IMR-90 (cell line): ENCODE measurements at regions not wholly inside any gene's neighbourhood (a gene's known extent, or its start where the extent isn't known, plus 50 kb on each side); places are given as distances from the start of the nearest gene placed in this dataset.

ENCODE experiments used
- ATAC-seq: fragments of 200-7000 bp; cut with Tn5 transposase; 2 replicates; pipeline ENCODE4 v1.9.1; 2020; ENCODE audit warnings: low read depth, mild to moderate bottlenecking, moderate library complexity
- BruUV-seq: library from RNA; stranded (reverse); fragments of 400-500 nt; replicated peaks from 2 replicates; lab custom pipeline; 2021; lab: Mats Ljungman, UMichigan
- CTCF ChIA-PET: fragments of 300-600 bp; formaldehyde crosslinking; extraction: SDS; loops from one replicate; lab custom pipeline; 2021; ENCODE audit warnings: antibody characterized with exemption; lab: Yijun Ruan, JAX
- POLR2A ChIA-PET: fragments of 300-600 bp; sonication (Branson Sonifier 250); formaldehyde crosslinking; loops from one replicate; lab custom pipeline; 2022; ENCODE audit warnings: antibody characterized with exemption; ENCODE audit not compliant: unreplicated experiment; lab: Charles Lee
- DNase-seq: peaks from one replicate; pipeline ENCODE4 v3.0.0; 2013
- H2AFZ ChIP-seq: replicated peaks from 2 replicates; pipeline ENCODE3; 2013; ENCODE audit warnings: low read length, mild to moderate bottlenecking; ENCODE audit not compliant: poor library complexity
- H2AK5ac ChIP-seq: 2 replicates; pipeline ENCODE4 v1.6.1; 2013; ENCODE audit warnings: low read depth, low read length, inconsistent platforms
- H2AK9ac ChIP-seq: replicated peaks from 2 replicates; pipeline ENCODE3; 2013; ENCODE audit warnings: mild to moderate bottlenecking, low read depth, low read length, moderate library complexity; ENCODE audit not compliant: poor library complexity
- H2BK120ac ChIP-seq: 2 replicates; pipeline ENCODE4 v1.6.1; 2013; ENCODE audit warnings: low read depth, low read length, inconsistent platforms
- H2BK15ac ChIP-seq: 3 replicates; pipeline ENCODE4 v1.6.1; 2013; ENCODE audit warnings: low read depth, low read length, inconsistent platforms
- H2BK20ac ChIP-seq: 2 replicates; pipeline ENCODE4 v1.6.1; 2013; ENCODE audit warnings: low read depth, mild to moderate bottlenecking, inconsistent platforms, low read length, moderate library complexity
- H2BK5ac ChIP-seq: 2 replicates; pipeline ENCODE4 v1.6.1; 2013; ENCODE audit warnings: mild to moderate bottlenecking, low read depth, low read length, inconsistent platforms; ENCODE audit not compliant: poor library complexity, severe bottlenecking
- H3K14ac ChIP-seq: replicated peaks from 2 replicates; pipeline ENCODE4 v1.6.1; 2013; ENCODE audit warnings: low read depth, low read length, inconsistent platforms
- H3K18ac ChIP-seq: 2 replicates; pipeline ENCODE4 v1.6.1; 2013; ENCODE audit warnings: low read depth, low read length, control low read depth
- H3K23ac ChIP-seq: 2 replicates; pipeline ENCODE4 v1.6.1; 2013; ENCODE audit warnings: low read depth, low read length, inconsistent platforms
- H3K27ac ChIP-seq: 2 replicates; pipeline ENCODE4 v1.5.1; 2013; ENCODE audit warnings: mild to moderate bottlenecking, control low read depth, low read length; ENCODE audit not compliant: insufficient read depth
- H3K27me3 ChIP-seq: 2 replicates; pipeline ENCODE4 v1.6.1; 2013; ENCODE audit warnings: low read length; ENCODE audit not compliant: control insufficient read depth, insufficient read depth
- H3K36me3 ChIP-seq: 2 replicates; pipeline ENCODE4 v1.6.1; 2013; ENCODE audit warnings: low read length, mixed read lengths; ENCODE audit not compliant: control insufficient read depth, insufficient read depth
- H3K4ac ChIP-seq: 2 replicates; pipeline ENCODE4 v1.6.1; 2013; ENCODE audit warnings: low read depth, low read length, inconsistent platforms
- H3K4me1 ChIP-seq: 2 replicates; pipeline ENCODE4 v1.6.1; 2013; ENCODE audit warnings: low read length, mixed read lengths; ENCODE audit not compliant: control insufficient read depth, insufficient read depth
- H3K4me2 ChIP-seq: 2 replicates; pipeline ENCODE4 v1.6.1; 2013; ENCODE audit warnings: low read depth, mild to moderate bottlenecking, control low read depth, low read length, moderate library complexity
- H3K4me3 ChIP-seq: 2 replicates; pipeline ENCODE4 v1.5.1; 2013; ENCODE audit warnings: low read depth, mild to moderate bottlenecking, control low read depth, low read length, moderate library complexity; ENCODE audit not compliant: insufficient read depth
- H3K56ac ChIP-seq: 2 replicates; pipeline ENCODE4 v1.6.1; 2013; ENCODE audit warnings: low read length, inconsistent platforms; ENCODE audit not compliant: insufficient read depth; ENCODE audit errors: extremely low read depth
- H3K79me1 ChIP-seq, 2 experiments: 2 replicates each; pipeline ENCODE4 v1.6.1; 2013; ENCODE audit warnings: low read length in 2 of 2, inconsistent platforms in 1 of 2, low read depth in 1 of 2
- H3K9ac ChIP-seq: 2 replicates; pipeline ENCODE4 v1.6.1; 2013; ENCODE audit warnings: low read depth, low read length, control low read depth
- H3K9me1 ChIP-seq: 2 replicates; pipeline ENCODE4 v1.6.1; 2013; ENCODE audit warnings: low read length, inconsistent platforms; ENCODE audit not compliant: insufficient read depth
- H3K9me3 ChIP-seq: 2 replicates; pipeline ENCODE4 v1.6.1; 2013; ENCODE audit warnings: low read length; ENCODE audit not compliant: control insufficient read depth, insufficient read depth
- H4K20me1 ChIP-seq: 2 replicates; pipeline ENCODE4 v1.6.1; 2013; ENCODE audit warnings: low read length, inconsistent platforms; ENCODE audit not compliant: insufficient read depth
- H4K5ac ChIP-seq: 2 replicates; pipeline ENCODE4 v1.6.1; 2013; ENCODE audit warnings: mild to moderate bottlenecking, low read depth, low read length, control low read depth
- H4K8ac ChIP-seq, 2 experiments: 2 replicates each; pipeline ENCODE4 v1.6.1; 2013; ENCODE audit warnings: low read depth in 2 of 2, low read length in 2 of 2, control low read depth in 1 of 2, inconsistent platforms in 1 of 2
- H4K91ac ChIP-seq: 2 replicates; pipeline ENCODE4 v1.6.1; 2013; ENCODE audit warnings: low read depth, low read length, inconsistent platforms; ENCODE audit not compliant: insufficient read depth
- BHLHE40 ChIP-seq: fragments of 150-350 bp; IDR thresholded peaks from 2 replicates; pipeline ENCODE4 v1.6.1; 2016; ENCODE audit warnings: mild to moderate bottlenecking, low read depth, low read length
- CEBPB ChIP-seq: IDR thresholded peaks from 2 replicates; pipeline ENCODE4 v1.6.1; 2012; ENCODE audit warnings: low read depth, low read length, improper control_type of control experiment
- CTCF ChIP-seq: conservative IDR thresholded peaks from 2 replicates; pipeline ENCODE4 v1.5.1; 2012; ENCODE audit warnings: mild to moderate bottlenecking, low read depth, low read length, improper control_type of control experiment
- MAFK ChIP-seq: IDR thresholded peaks from 2 replicates; pipeline ENCODE4 v1.6.1; 2012; ENCODE audit warnings: low read depth, low read length, improper control_type of control experiment
- MAZ ChIP-seq: IDR thresholded peaks from 2 replicates; pipeline ENCODE4 v1.6.1; 2012; ENCODE audit warnings: low read depth, mild to moderate bottlenecking, low read length, improper control_type of control experiment, moderate library complexity, borderline replicate concordance
- MXI1 ChIP-seq: IDR thresholded peaks from 2 replicates; pipeline ENCODE4 v1.6.1; 2012; ENCODE audit warnings: low read depth, mild to moderate bottlenecking, low read length, moderate library complexity, borderline replicate concordance
- RAD21 ChIP-seq: IDR thresholded peaks from 2 replicates; pipeline ENCODE4 v1.6.1; 2012; ENCODE audit warnings: low read length, improper control_type of control experiment
- RFX5 ChIP-seq: IDR thresholded peaks from 2 replicates; pipeline ENCODE4 v1.8.0; 2012; ENCODE audit warnings: low read depth, mild to moderate bottlenecking, low read length, moderate library complexity
- SMC3 ChIP-seq: fragments of 150-350 bp; IDR thresholded peaks from 2 replicates; pipeline ENCODE4 v1.6.1; 2016; ENCODE audit warnings: low read depth, mild to moderate bottlenecking, antibody characterized with exemption, low read length, moderate library complexity
- USF2 ChIP-seq: fragments of 150-350 bp; IDR thresholded peaks from 2 replicates; pipeline ENCODE4 v1.6.1; 2017; ENCODE audit warnings: mild to moderate bottlenecking, antibody characterized with exemption, low read length, low read depth
- WGBS, 2 experiments: methylation state at CpG; one replicate each; pipeline versions ENCODE4 v1.1.5 to v1.1.7; 2013; ENCODE audit warnings: missing lambda C conversion rate in 2 of 2; ENCODE audit not compliant: insufficient read length in 1 of 2; ENCODE audit errors: extremely low coverage in 2 of 2; 5-methylcytosine and 5-hydroxymethylcytosine counted together
- dilution Hi-C: fragments of 300-500 bp; cut with HindIII; formaldehyde crosslinking; loops from one replicate; pipeline ENCODE4 v1.14.3; 2018; ENCODE audit warnings: low sequenced_read_pairs; ENCODE audit not compliant: unreplicated experiment
- in situ Hi-C: fragments of 300-500 bp; cut with MboI; formaldehyde crosslinking; loops from 3 replicates; pipeline ENCODE4 v1.14.3; 2019; ENCODE audit warnings: low sequenced_read_pairs, inconsistent platforms, mixed read lengths
- intact Hi-C: fragments of 100-400 bp; cut with micrococcal nuclease; formaldehyde crosslinking; loops from 2 replicates; pipeline ENCODE4 v1.10.0; 2022

- H3K14ac ChIP-seq = no peak overlapping the region
- H4K5ac ChIP-seq = peak overlapping the region; percentile 80
- no peak overlapping the region for H2BK20ac ChIP-seq
- 0 out of 2 replicates have a peak, but pooled peaks cover 1% of the 10 kb centered on the region for H3K4me1 ChIP-seq
- no peak for DNase-seq
- no peak for ATAC-seq
- H3K4me3 ChIP-seq = no peak overlapping the region
- no peaks in the 10 kb centered on the region for H3K9me3 ChIP-seq
- H2BK5ac ChIP-seq = no peak overlapping the region
- no peak overlapping the region for H3K9ac ChIP-seq
- no peaks in the 10 kb centered on the region for H4K20me1 ChIP-seq
- H3K27me3 ChIP-seq = no peaks in the 10 kb centered on the region
- CTCF ChIA-PET = no interaction called here
- dilution Hi-C loops = no loop called here
- H4K91ac ChIP-seq = peak overlapping the region; percentile 27; the same call in 1 of the 2 replicates
- H3K4me2 ChIP-seq = no peak overlapping the region
- H3K27ac ChIP-seq = no peak overlapping the region
- POLR2A ChIA-PET = no interaction called here
- no peaks in the 10 kb centered on the region for H3K79me1 ChIP-seq
- in situ Hi-C loops = no loop called here
- no peak overlapping the region for H3K23ac ChIP-seq
- WGBS, 2 experiments = no CpG with 5 or more reads among the region's 2 CpGs
- no peak for TF ChIP-seq CEBPB
- TF ChIP-seq RAD21 = no peak
- TF ChIP-seq RFX5 = no peak
- no peak for TF ChIP-seq CTCF
- TF ChIP-seq MAZ = no peak
- no peak for TF ChIP-seq MAFK
- TF ChIP-seq SMC3 = no peak
- TF ChIP-seq MXI1 = no peak
- TF ChIP-seq USF2 = no peak
- no peak for TF ChIP-seq BHLHE40
- H3K18ac ChIP-seq = peak overlapping the region; percentile 77; the same call in 1 of the 2 replicates
- no peak overlapping the region for H2AK9ac ChIP-seq
- no peak overlapping the region for H2AFZ ChIP-seq
- H2BK15ac ChIP-seq = no peak overlapping the region
- no peak overlapping the region for H4K8ac ChIP-seq
- peak overlapping the region; percentile 31; the same call in 1 of the 2 replicates for H3K4ac ChIP-seq
- 0 out of 2 replicates have a peak overlapping the region, but pooled peaks have one; percentile 32 for H2BK120ac ChIP-seq
- H3K56ac ChIP-seq = no peak overlapping the region
- no peak overlapping the region for H2AK5ac ChIP-seq
- BruUV-seq = no TSS peak
- no peaks in the 10 kb centered on the region for H3K36me3 ChIP-seq
- intact Hi-C loops = loop anchor here (10.0 kb wide), 1 partner anchor 107 kb away; no protein-coding TSS in a partner anchor
- no peaks in the 10 kb centered on the region for H3K9me1 ChIP-seq
Observed at GRCh38 chr2:52428224-52428623, 1339.4 kb upstream of the CHAC2 start.
